Osteocyte (in vitro differentiated cells): ENCODE measurements at regions not wholly inside any gene's neighbourhood (a gene's known extent, or its start where the extent isn't known, plus 50 kb on each side); places are given as distances from the start of the nearest gene placed in this dataset.
A peak's percentile ranks its signal among the peaks of the same experiment; 100 is the strongest.

Experiments
- DNase-seq: peaks from one replicate; pipeline ENCODE4 v3.0.0; 2021; ENCODE audit warnings: mixed read lengths; ENCODE audit not compliant: unreplicated experiment; ENCODE audit errors: extremely low spot score
- H3K27ac Mint-ChIP-seq: one replicate; pipeline ENCODE4 v1.8.0; 2021; ENCODE audit warnings: mild to moderate bottlenecking, mixed read lengths; ENCODE audit not compliant: unreplicated experiment
- H3K27me3 Mint-ChIP-seq: one replicate; pipeline ENCODE4 v1.8.0; 2021; ENCODE audit warnings: mixed read lengths; ENCODE audit not compliant: unreplicated experiment
- H3K36me3 Mint-ChIP-seq: one replicate; pipeline ENCODE4 v1.8.0; 2021; ENCODE audit warnings: mixed read lengths; ENCODE audit not compliant: unreplicated experiment
- H3K4me1 Mint-ChIP-seq: one replicate; pipeline ENCODE4 v1.8.0; 2021; ENCODE audit warnings: mixed read lengths; ENCODE audit not compliant: unreplicated experiment
- H3K4me3 Mint-ChIP-seq: one replicate; pipeline ENCODE4 v1.8.0; 2021; ENCODE audit warnings: mild to moderate bottlenecking, moderate library complexity, mixed read lengths; ENCODE audit not compliant: unreplicated experiment
- H3K9me3 Mint-ChIP-seq: one replicate; pipeline ENCODE4 v1.8.0; 2021; ENCODE audit warnings: mixed read lengths; ENCODE audit not compliant: unreplicated experiment
- CTCF ChIP-seq: fragments of 200-600 bp; sonication (generic); IDR thresholded peaks from 2 replicates; pipeline ENCODE4 v1.5.0; 2021; ENCODE audit warnings: antibody characterized with exemption, mild to moderate bottlenecking, moderate library complexity

- no peak overlapping the region for H3K27ac Mint-ChIP-seq
- no peaks in the 10 kb centered on the region for H3K27me3 Mint-ChIP-seq
- TF ChIP-seq CTCF = no peak
- no peak overlapping the region for H3K4me3 Mint-ChIP-seq
- no peak for DNase-seq
- H3K36me3 Mint-ChIP-seq = no peaks in the 10 kb centered on the region
- H3K9me3 Mint-ChIP-seq = no peaks in the 10 kb centered on the region
- H3K4me1 Mint-ChIP-seq = peaks cover 15% of the 10 kb centered on the region
These were observed 436.7 kb upstream of the LUZP2 start for GRCh38 chr11:24060125-24060524.

- peak overlapping the region; percentile 27 for H3K4me3 Mint-ChIP-seq
These were observed 432.4 kb upstream of the LUZP2 start for GRCh38 chr11:24064309-24064903.

GRCh38 chr11:24068197-24068596 lies 428.7 kb upstream of the LUZP2 start:
- Mint-ChIP-seq H3K4me3 (no peak overlapping the region), H3K27ac (no peak overlapping the region), H3K36me3 (no peaks in the 10 kb centered on the region), H3K9me3 (peaks cover 5% of the 10 kb centered on the region), H3K27me3 (no peaks in the 10 kb centered on the region), H3K4me1 (peaks cover 20% of the 10 kb centered on the region)
- TF ChIP-seq CTCF = no peak
- DNase-seq = no peak

More at GRCh38 chr11:24064309-24064903, 432.4 kb upstream of the LUZP2 start:
- DNase-seq = no peak
- TF ChIP-seq CTCF = no peak
- H3K9me3 Mint-ChIP-seq = no peaks in the 10 kb centered on the region
- H3K27me3 Mint-ChIP-seq = no peaks in the 10 kb centered on the region
- H3K4me1 Mint-ChIP-seq = peaks cover 19% of the 10 kb centered on the region
- H3K36me3 Mint-ChIP-seq = no peaks in the 10 kb centered on the region
- H3K27ac Mint-ChIP-seq = no peak overlapping the region

- no peak for DNase-seq
- no peak for TF ChIP-seq CTCF
- Mint-ChIP-seq H3K27ac (no peak overlapping the region), H3K9me3 (peaks cover 5% of the 10 kb centered on the region), H3K4me3 (no peak overlapping the region), H3K27me3 (no peaks in the 10 kb centered on the region), H3K36me3 (no peaks in the 10 kb centered on the region), H3K4me1 (peaks cover 5% of the 10 kb centered on the region)
These were observed 426.4 kb upstream of the LUZP2 start for GRCh38 chr11:24070435-24070834.

GRCh38 chr11:24078018-24078417 lies 418.8 kb upstream of the LUZP2 start:
- no peaks in the 10 kb centered on the region for H3K36me3 Mint-ChIP-seq

More at GRCh38 chr11:24078018-24078417, 418.8 kb upstream of the LUZP2 start:
- Mint-ChIP-seq H3K4me3 (no peak overlapping the region), H3K27ac (no peak overlapping the region), H3K4me1 (peaks cover 11% of the 10 kb centered on the region), H3K9me3 (no peaks in the 10 kb centered on the region), H3K27me3 (no peaks in the 10 kb centered on the region)
- TF ChIP-seq CTCF = no peak
- no peak for DNase-seq
